ENCODE measurements at regions not wholly inside any gene's neighbourhood (a gene's known extent, or its start where the extent isn't known, plus 50 kb on each side); places are given as distances from the start of the nearest gene placed in this dataset.

DNA sequence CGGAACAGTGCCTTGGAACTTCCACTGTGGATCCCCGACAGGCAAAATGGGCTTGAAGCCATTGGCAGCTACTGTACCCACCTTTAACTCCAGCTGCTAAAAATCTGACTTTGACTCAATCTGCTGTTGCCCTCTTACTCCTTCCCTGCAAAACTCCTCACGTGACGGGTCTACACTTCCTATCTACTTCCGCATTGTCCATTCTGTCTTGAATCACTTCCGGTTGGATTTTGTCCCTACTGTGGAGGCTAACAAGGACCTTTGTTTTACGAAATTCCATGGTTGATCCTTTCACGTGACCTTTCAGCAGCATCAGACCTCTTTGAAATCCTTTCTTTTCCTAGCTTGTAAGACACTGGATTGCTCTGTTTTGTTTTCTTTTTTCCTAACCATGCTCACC lies 268.4 kb downstream of the PRDM2 start:
- TF ChIP-seq CTCF (IDR thresholded peaks at IDR 0.05; ENCODE audit: insufficient read depth, low read length) (no peak), POLR2AphosphoS5 (IDR thresholded peaks at IDR 0.05; ENCODE audit: low read depth) (no peak), REST (IDR thresholded peaks at IDR 0.05; ENCODE audit: insufficient replicate concordance, low read depth) (no peak), SPI1 (IDR thresholded peaks at IDR 0.05; ENCODE audit: borderline replicate concordance, low read depth) (no peak), GABPA (IDR thresholded peaks at IDR 0.05; ENCODE audit: low read depth) (no peak)
